Transverse colon (tissue), 4 donors: ENCODE measurements at regions not wholly inside any gene's neighbourhood (a gene's known extent, or its start where the extent isn't known, plus 50 kb on each side); places are given as distances from the start of the nearest gene placed in this dataset.

Experiments
- CTCF ChIP-seq, 5 experiments: fragments of 200-600 bp in 3 of 5; fragments of 450-650 bp in 2 of 5; sonication (generic) in 3 of 5; IDR thresholded peaks; 1 replicate in 2 of 5; 2 replicates in 3 of 5; pipeline ENCODE4 v1.5.1; 2016 to 2017; ENCODE audit warnings: antibody characterized with exemption in 5 of 5, inconsistent platforms in 3 of 5, mild to moderate bottlenecking in 2 of 5, moderate library complexity in 1 of 5
- EP300 ChIP-seq: sonication (generic); formaldehyde crosslinking; IDR thresholded peaks from one replicate; pipeline ENCODE4 v1.6.1; 2017; ENCODE audit warnings: antibody characterized with exemption, low read depth
- POLR2A ChIP-seq: fragments of 450-650 bp; IDR thresholded peaks from one replicate; pipeline ENCODE4 v1.6.1; 2016; ENCODE audit warnings: antibody characterized with exemption, mild to moderate bottlenecking, moderate library complexity
- POLR2AphosphoS5 ChIP-seq, 3 donors: sonication (generic); formaldehyde crosslinking; IDR thresholded peaks; one replicate each; pipeline ENCODE4 v1.6.1; 2016; ENCODE audit warnings: antibody characterized with exemption in 3 of 3

GRCh38 chr13:109606520-109606919 lies 179.9 kb downstream of the IRS2 start:
- no peak for TF ChIP-seq CTCF (IDR thresholded peaks at IDR 0.05)
- no peak for TF ChIP-seq EP300
- TF ChIP-seq POLR2AphosphoS5 (IDR thresholded peaks at IDR 0.05) = no peak
- TF ChIP-seq POLR2A = no peak
